CD4-positive, alpha-beta T cell (primary cell): ENCODE measurements at regions not wholly inside any gene's neighbourhood (a gene's known extent, or its start where the extent isn't known, plus 50 kb on each side); places are given as distances from the start of the nearest gene placed in this dataset.
"Not testable (repeated sequence)": the region's sequence is repeated elsewhere in the genome, so short reads cannot be mapped to it uniquely, and the experiment has no call there.

Experiments
- ATAC-seq: fragments of 200-7000 bp; cut with Tn5 transposase; one replicate; pipeline ENCODE4 v1.10.0; 2022; ENCODE audit warnings: mild to moderate bottlenecking; ENCODE audit not compliant: poor library complexity
- CTCF ChIA-PET: fragments of 350-600 bp; sonication (Branson Sonifier 250); formaldehyde crosslinking; loops from one replicate; lab custom pipeline; 2021; ENCODE audit warnings: antibody characterized with exemption, inconsistent platforms; lab: Charles Lee
- POLR2A ChIA-PET: fragments of 350-600 bp; sonication (Branson Sonifier 250); formaldehyde crosslinking; loops from one replicate; lab custom pipeline; 2021; ENCODE audit warnings: antibody characterized with exemption, inconsistent platforms; lab: Charles Lee
- DNase-seq, 14 experiments: peaks; one replicate each; pipeline ENCODE4 v3.0.0-alpha.2; 2013 to 2020; ENCODE audit warnings: mixed read lengths in 2 of 14
- H3K27ac ChIP-seq, 2 donors: one replicate each; pipeline versions ENCODE4 v1.5.1 to v1.7.0; 2013; ENCODE audit warnings: low read length in 2 of 2, low read depth in 1 of 2, mild to moderate bottlenecking in 1 of 2
- H3K27me3 ChIP-seq, 2 experiments: 1 replicate in 1 of 2; 2 replicates in 1 of 2; pipeline versions ENCODE4 v1.6.1 to v1.7.0; 2013; ENCODE audit warnings: low read length in 2 of 2, control low read depth in 1 of 2, mild to moderate bottlenecking in 1 of 2, moderate library complexity in 1 of 2; ENCODE audit not compliant: insufficient read depth in 2 of 2, control insufficient read depth in 1 of 2
- H3K36me3 ChIP-seq: one replicate; pipeline ENCODE4 v1.6.1; 2013; ENCODE audit warnings: low read length, control low read depth; ENCODE audit not compliant: insufficient read depth
- H3K4me1 ChIP-seq: one replicate; pipeline ENCODE4 v1.6.1; 2013; ENCODE audit warnings: low read length, control low read depth; ENCODE audit not compliant: insufficient read depth
- H3K4me3 ChIP-seq: one replicate; pipeline ENCODE4 v1.5.1; 2013; ENCODE audit warnings: mild to moderate bottlenecking, low read length, moderate library complexity
- H3K9me3 ChIP-seq, 2 experiments: 1 replicate in 1 of 2; 2 replicates in 1 of 2; pipeline versions ENCODE4 v1.6.1 to v1.7.0; 2013; ENCODE audit warnings: low read length in 2 of 2, mild to moderate bottlenecking in 2 of 2, control low read depth in 1 of 2, moderate library complexity in 1 of 2; ENCODE audit not compliant: control insufficient read depth in 1 of 2, insufficient read depth in 1 of 2
- H3K27ac Mint-ChIP-seq: one replicate; pipeline ENCODE4 v1.8.0; 2020; ENCODE audit warnings: mixed read lengths
- H3K27me3 Mint-ChIP-seq: one replicate; pipeline ENCODE4 v1.8.0; 2021; ENCODE audit warnings: mixed read lengths
- H3K36me3 Mint-ChIP-seq: one replicate; pipeline ENCODE4 v1.8.0; 2021; ENCODE audit warnings: low read depth, mixed read lengths
- H3K4me1 Mint-ChIP-seq: one replicate; pipeline ENCODE4 v1.8.0; 2021; ENCODE audit warnings: low read depth, mixed read lengths
- H3K4me3 Mint-ChIP-seq: one replicate; pipeline ENCODE4 v1.8.0; 2020; ENCODE audit warnings: mild to moderate bottlenecking, mixed read lengths
- H3K9me3 Mint-ChIP-seq: one replicate; pipeline ENCODE4 v1.8.0; 2020; ENCODE audit warnings: mixed read lengths
- CTCF ChIP-seq: fragments of 200-600 bp; IDR thresholded peaks from one replicate; pipeline ENCODE4 v1.8.0; 2022; ENCODE audit warnings: antibody characterized with exemption, mild to moderate bottlenecking
- intact Hi-C, 2 experiments: fragments of 100-400 bp; cut with DNase I in 1 of 2; cut with micrococcal nuclease in 1 of 2; formaldehyde crosslinking; loops; one replicate each; pipeline versions ENCODE4 v1.15.1 to v1.9.0; 2023 to 2025; cut with DNase I, micrococcal nuclease

GRCh38 chr9:91017245-91017644, 215.6 kb downstream of the SYK start:
- Mint-ChIP-seq H3K4me1 (no peaks in the 10 kb centered on the region), H3K9me3 (peaks cover 8% of the 10 kb centered on the region), H3K36me3 (no peaks in the 10 kb centered on the region), H3K4me3 (no peak overlapping the region), H3K27me3 (peaks cover 24% of the 10 kb centered on the region), H3K27ac (no peak overlapping the region)
- H3K4me3 ChIP-seq = no peak overlapping the region
- no peaks in the 10 kb centered on the region for H3K4me1 ChIP-seq
- DNase-seq (no peak), ATAC-seq (no peak)
- POLR2A ChIA-PET = no interaction called here
- TF ChIP-seq CTCF = no peak
- H3K27me3 ChIP-seq = peaks cover 4 to 14% of the 10 kb centered on the region in 2 experiments
- CTCF ChIA-PET = no interaction called here
- intact Hi-C loops = no loop called here
- no peaks in the 10 kb centered on the region for H3K36me3 ChIP-seq
- peaks cover 8 to 10% of the 10 kb centered on the region in 2 experiments for H3K9me3 ChIP-seq
- H3K27ac ChIP-seq = no peak overlapping the region

- H3K9me3 ChIP-seq, H3K36me3 ChIP-seq, H3K36me3 Mint-ChIP-seq, H3K4me1 Mint-ChIP-seq, ATAC-seq, H3K4me3 ChIP-seq, intact Hi-C loops, H3K4me1 ChIP-seq, DNase-seq, CTCF ChIA-PET, POLR2A ChIA-PET, H3K9me3 Mint-ChIP-seq, H3K27ac Mint-ChIP-seq, H3K27me3 ChIP-seq, H3K4me3 Mint-ChIP-seq, H3K27ac ChIP-seq: not testable (repeated sequence)
- peaks cover 33% of the 10 kb centered on the region for H3K27me3 Mint-ChIP-seq
These were observed 218.3 kb downstream of the SYK start for GRCh38 chr9:91019871-91020270.

- H3K27ac ChIP-seq, H3K4me1 ChIP-seq, H3K4me3 ChIP-seq, H3K4me3 Mint-ChIP-seq, H3K9me3 ChIP-seq, CTCF ChIA-PET, DNase-seq, H3K27me3 ChIP-seq, H3K36me3 ChIP-seq, POLR2A ChIA-PET, H3K36me3 Mint-ChIP-seq, H3K9me3 Mint-ChIP-seq, intact Hi-C loops, H3K4me1 Mint-ChIP-seq, ATAC-seq, H3K27ac Mint-ChIP-seq: not testable (repeated sequence)
- peaks cover 26% of the 10 kb centered on the region for H3K27me3 Mint-ChIP-seq
These were observed 220.0 kb downstream of the SYK start for GRCh38 chr9:91021656-91022055.

GRCh38 chr9:91023741-91024140, 222.1 kb downstream of the SYK start:
- H3K4me3 ChIP-seq = no peak overlapping the region
- no peaks in the 10 kb centered on the region for H3K4me1 ChIP-seq
- no peak overlapping the region for H3K27ac Mint-ChIP-seq
- POLR2A ChIA-PET = no interaction called here
- no peak for TF ChIP-seq CTCF
- H3K9me3 Mint-ChIP-seq = no peaks in the 10 kb centered on the region
- no peak overlapping the region for H3K27ac ChIP-seq
- peaks cover 0 to 6% of the 10 kb centered on the region in 2 experiments for H3K9me3 ChIP-seq
- no peaks in the 10 kb centered on the region for H3K4me1 Mint-ChIP-seq
- intact Hi-C loops = no loop called here
- H3K4me3 Mint-ChIP-seq = no peak overlapping the region
- peaks cover 20% of the 10 kb centered on the region for H3K27me3 Mint-ChIP-seq
- H3K36me3 ChIP-seq = no peaks in the 10 kb centered on the region
- no peaks in the 10 kb centered on the region for H3K36me3 Mint-ChIP-seq
- CTCF ChIA-PET = no interaction called here
- H3K27me3 ChIP-seq = no peaks in the 10 kb centered on the region
- ATAC-seq (no peak), DNase-seq (no peak)
